T-helper 22 cell (primary cell): ENCODE measurements at regions not wholly inside any gene's neighbourhood (a gene's known extent, or its start where the extent isn't known, plus 50 kb on each side); places are given as distances from the start of the nearest gene placed in this dataset.

ENCODE experiments used
- DNase-seq: peaks from one replicate; pipeline ENCODE4 v3.0.0-alpha.2; 2020; ENCODE audit warnings: low read depth

GRCh38 chr6:26312501-26313397 is 52.2 kb upstream of the BTN3A2 start:
- DNase-seq = peak; percentile 59
